ENCODE measurements at regions not wholly inside any gene's neighbourhood (a gene's known extent, or its start where the extent isn't known, plus 50 kb on each side); places are given as distances from the start of the nearest gene placed in this dataset.

- Histone ChIP-seq H4K20me1 (ENCODE audit: insufficient read depth, low read length) (no peaks in the 10 kb centered on the region), H3K4me1 (ENCODE audit: control insufficient read depth, insufficient read depth, low read length) (no peaks in the 10 kb centered on the region), H2BK120ac (ENCODE audit: low read depth, low read length) (no peak overlapping the region), H2AK9ac (replicated peaks; ENCODE audit: low read depth, low read length, poor library complexity) (no peak overlapping the region), H3K4me3 (ENCODE audit: insufficient read depth, low read depth, low read length) (no peak overlapping the region), H2AFZ (replicated peaks; ENCODE audit: low read length, poor library complexity) (no peak overlapping the region), H3K9ac (ENCODE audit: low read depth, low read length) (no peak overlapping the region), H3K4ac (ENCODE audit: low read depth, low read length) (no peak overlapping the region), H3K9me3 (ENCODE audit: control insufficient read depth, insufficient read depth, low read length) (peaks cover 2% of the 10 kb centered on the region), H3K14ac (replicated peaks; ENCODE audit: low read depth, low read length) (no peak overlapping the region), H3K36me3 (ENCODE audit: control insufficient read depth, insufficient read depth, low read length) (no peaks in the 10 kb centered on the region), H3K27me3 (ENCODE audit: control insufficient read depth, insufficient read depth, low read length) (no peaks in the 10 kb centered on the region), H3K56ac (ENCODE audit: extremely low read depth, insufficient read depth, low read length) (no peak overlapping the region), H2AK5ac (ENCODE audit: low read depth, low read length) (no peak overlapping the region), H3K4me2 (ENCODE audit: low read depth, low read length) (no peak overlapping the region), H3K79me1 (ENCODE audit: low read depth in 1 of 2, low read length in 2 of 2) (no peaks in the 10 kb centered on the region), H3K23ac (ENCODE audit: low read depth, low read length) (no peak overlapping the region), H3K27ac (ENCODE audit: insufficient read depth, low read length) (no peak overlapping the region), H3K9me1 (ENCODE audit: insufficient read depth, low read length) (no peaks in the 10 kb centered on the region), H2BK20ac (ENCODE audit: low read depth, low read length) (no peak overlapping the region), H2BK5ac (ENCODE audit: low read depth, low read length, poor library complexity, severe bottlenecking) (no peak overlapping the region), H4K5ac (ENCODE audit: low read depth, low read length) (no peak overlapping the region), H2BK15ac (ENCODE audit: low read depth, low read length) (no peak overlapping the region), H3K18ac (ENCODE audit: low read depth, low read length) (no peak overlapping the region), H4K91ac (ENCODE audit: insufficient read depth, low read depth, low read length) (no peak overlapping the region), H4K8ac (ENCODE audit: low read depth in 2 of 2, low read length in 2 of 2) (no peak overlapping the region)
- ChIA-PET POLR2A (ENCODE audit: unreplicated experiment) (no interaction called here), CTCF (no interaction called here)
- in situ Hi-C loops (cut with MboI; ENCODE audit: low sequenced_read_pairs): no loop called here
- DNase-seq (no peak), ATAC-seq (ENCODE audit: low read depth) (no peak)
- WGBS, 2 experiments (ENCODE audit: extremely low coverage in 2 of 2, insufficient read length in 1 of 2): no CpG with 5 or more reads among the region's 4 CpGs
- intact Hi-C loops (cut with micrococcal nuclease): no loop called here
- TF ChIP-seq CHD1 (IDR thresholded peaks at IDR 0.05; ENCODE audit: low read depth, low read length) (no peak), CEBPB (IDR thresholded peaks at IDR 0.05; ENCODE audit: low read depth, low read length) (no peak), RFX5 (IDR thresholded peaks at IDR 0.05; ENCODE audit: low read depth, low read length) (no peak), SMC3 (IDR thresholded peaks at IDR 0.05; ENCODE audit: low read depth, low read length) (no peak), NFE2L2 (IDR thresholded peaks at IDR 0.05; ENCODE audit: low read depth, low read length) (no peak), CTCF (conservative IDR thresholded peaks at IDR 0.05; ENCODE audit: low read depth, low read length) (no peak)
- dilution Hi-C loops (cut with HindIII; ENCODE audit: low sequenced_read_pairs, unreplicated experiment): no loop called here
- BruUV-seq (replicated peaks): no TSS peak
These were observed 261.1 kb upstream of the RGS17 start for GRCh38 chr6:153392156-153392555.
